OCI-LY1 (cell line): ENCODE measurements at regions not wholly inside any gene's neighbourhood (a gene's known extent, or its start where the extent isn't known, plus 50 kb on each side); places are given as distances from the start of the nearest gene placed in this dataset.

Experiments
- H2AFZ ChIP-seq: fragments of 200-600 bp; sonication (generic), shearing (Covaris generic); 2 replicates; pipeline ENCODE4 v1.6.0; 2014; ENCODE audit warnings: antibody characterized with exemption, mild to moderate bottlenecking, low read length
- H3F3A ChIP-seq: fragments of 200-600 bp; sonication (generic), shearing (Covaris generic); 2 replicates; pipeline ENCODE4 v1.6.0; 2014; ENCODE audit warnings: mild to moderate bottlenecking, antibody characterized with exemption, low read length, moderate library complexity; ENCODE audit not compliant: insufficient read depth
- H3K27ac ChIP-seq: fragments of 200-600 bp; sonication (generic); 2 replicates; pipeline ENCODE4 v1.5.1; 2014; ENCODE audit warnings: low read length, mixed run types, mild to moderate bottlenecking, low read depth; ENCODE audit not compliant: poor library complexity, severe bottlenecking
- H3K27me3 ChIP-seq: fragments of 200-600 bp; sonication (generic); 2 replicates; pipeline ENCODE4 v1.6.0; 2014; ENCODE audit warnings: antibody characterized with exemption, mild to moderate bottlenecking, low read length, moderate library complexity; ENCODE audit not compliant: insufficient read depth
- H3K36me3 ChIP-seq: fragments of 200-600 bp; sonication (generic); 2 replicates; pipeline ENCODE4 v1.6.1; 2014; ENCODE audit warnings: mild to moderate bottlenecking, antibody characterized with exemption, low read length, moderate library complexity, mixed read lengths; ENCODE audit not compliant: insufficient read depth
- H3K4me1 ChIP-seq: fragments of 200-600 bp; sonication (generic); 2 replicates; pipeline ENCODE4 v1.5.1; 2014; ENCODE audit warnings: mild to moderate bottlenecking, low read length, moderate library complexity; ENCODE audit not compliant: insufficient read depth, severe bottlenecking
- H3K4me2 ChIP-seq: fragments of 200-600 bp; sonication (generic), shearing (Covaris generic); 2 replicates; pipeline ENCODE4 v1.6.1; 2014; ENCODE audit warnings: low read length
- H3K4me3 ChIP-seq: fragments of 200-600 bp; sonication (generic); 2 replicates; pipeline ENCODE4 v1.5.1; 2014; ENCODE audit warnings: low read length, low read depth, mild to moderate bottlenecking, mixed read lengths; ENCODE audit not compliant: poor library complexity, severe bottlenecking
- H3K79me2 ChIP-seq: fragments of 200-600 bp; shearing (Covaris generic); 2 replicates; pipeline ENCODE4 v1.6.1; 2016; ENCODE audit warnings: mixed run types, low read length, mixed read lengths; ENCODE audit not compliant: insufficient read depth
- H3K9ac ChIP-seq: fragments of 200-600 bp; sonication (generic), shearing (Covaris generic); 2 replicates; pipeline ENCODE4 v1.6.1; 2014; ENCODE audit warnings: mild to moderate bottlenecking, low read length, mixed read lengths
- H3K9me2 ChIP-seq: fragments of 200-600 bp; sonication (generic), shearing (Covaris generic); 2 replicates; pipeline ENCODE4 v1.6.1; 2014; ENCODE audit warnings: low read depth, mild to moderate bottlenecking, low read length, mixed read lengths
- H3K9me3 ChIP-seq: fragments of 200-600 bp; shearing (Covaris generic); 2 replicates; pipeline ENCODE4 v1.6.1; 2014; ENCODE audit warnings: low read length, mixed read lengths
- H4K20me1 ChIP-seq: fragments of 200-600 bp; sonication (generic), shearing (Covaris generic); 2 replicates; pipeline ENCODE4 v1.6.0; 2016; ENCODE audit warnings: mild to moderate bottlenecking, low read length; ENCODE audit not compliant: insufficient read depth
- EZH2 ChIP-seq: fragments of 200-600 bp; sonication (generic), shearing (Covaris generic); IDR thresholded peaks from 2 replicates; pipeline ENCODE4 v1.8.0; 2017; ENCODE audit warnings: borderline replicate concordance, mixed run types, mild to moderate bottlenecking, antibody characterized with exemption, low read length, moderate library complexity, mixed read lengths
- TF ChIP-seq, protein P1 (sequence below): fragments of 200-600 bp; sonication (generic), shearing (Covaris generic); IDR thresholded peaks from 2 replicates; pipeline ENCODE4 v1.5.1; 2017; ENCODE audit warnings: mild to moderate bottlenecking, antibody characterized with exemption, low read length, moderate library complexity, mixed read lengths

DNA sequence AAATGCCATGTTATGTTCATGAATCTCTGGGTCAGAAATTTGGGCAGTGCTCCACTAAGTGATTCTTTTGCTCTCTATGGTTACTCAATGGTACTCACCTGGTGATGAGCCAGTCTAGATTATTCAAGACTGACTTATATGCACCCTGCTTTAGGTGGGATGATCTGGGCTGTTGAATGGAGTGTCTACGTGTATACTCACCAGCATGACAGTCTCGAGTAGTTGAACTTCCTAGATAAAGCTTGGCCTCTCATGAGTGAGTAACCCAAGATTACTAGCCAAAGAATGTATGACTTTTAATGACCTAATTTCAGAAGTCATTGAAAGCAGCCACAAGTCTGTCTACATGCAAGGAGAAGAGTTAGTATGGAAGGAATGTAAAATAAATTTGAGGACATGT, 77.5 kb upstream of the CADM2 start:
- TF ChIP-seq, protein P1, sequence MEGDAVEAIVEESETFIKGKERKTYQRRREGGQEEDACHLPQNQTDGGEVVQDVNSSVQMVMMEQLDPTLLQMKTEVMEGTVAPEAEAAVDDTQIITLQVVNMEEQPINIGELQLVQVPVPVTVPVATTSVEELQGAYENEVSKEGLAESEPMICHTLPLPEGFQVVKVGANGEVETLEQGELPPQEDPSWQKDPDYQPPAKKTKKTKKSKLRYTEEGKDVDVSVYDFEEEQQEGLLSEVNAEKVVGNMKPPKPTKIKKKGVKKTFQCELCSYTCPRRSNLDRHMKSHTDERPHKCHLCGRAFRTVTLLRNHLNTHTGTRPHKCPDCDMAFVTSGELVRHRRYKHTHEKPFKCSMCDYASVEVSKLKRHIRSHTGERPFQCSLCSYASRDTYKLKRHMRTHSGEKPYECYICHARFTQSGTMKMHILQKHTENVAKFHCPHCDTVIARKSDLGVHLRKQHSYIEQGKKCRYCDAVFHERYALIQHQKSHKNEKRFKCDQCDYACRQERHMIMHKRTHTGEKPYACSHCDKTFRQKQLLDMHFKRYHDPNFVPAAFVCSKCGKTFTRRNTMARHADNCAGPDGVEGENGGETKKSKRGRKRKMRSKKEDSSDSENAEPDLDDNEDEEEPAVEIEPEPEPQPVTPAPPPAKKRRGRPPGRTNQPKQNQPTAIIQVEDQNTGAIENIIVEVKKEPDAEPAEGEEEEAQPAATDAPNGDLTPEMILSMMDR, result no peak
- TF ChIP-seq EZH2, result no peak

DNA sequence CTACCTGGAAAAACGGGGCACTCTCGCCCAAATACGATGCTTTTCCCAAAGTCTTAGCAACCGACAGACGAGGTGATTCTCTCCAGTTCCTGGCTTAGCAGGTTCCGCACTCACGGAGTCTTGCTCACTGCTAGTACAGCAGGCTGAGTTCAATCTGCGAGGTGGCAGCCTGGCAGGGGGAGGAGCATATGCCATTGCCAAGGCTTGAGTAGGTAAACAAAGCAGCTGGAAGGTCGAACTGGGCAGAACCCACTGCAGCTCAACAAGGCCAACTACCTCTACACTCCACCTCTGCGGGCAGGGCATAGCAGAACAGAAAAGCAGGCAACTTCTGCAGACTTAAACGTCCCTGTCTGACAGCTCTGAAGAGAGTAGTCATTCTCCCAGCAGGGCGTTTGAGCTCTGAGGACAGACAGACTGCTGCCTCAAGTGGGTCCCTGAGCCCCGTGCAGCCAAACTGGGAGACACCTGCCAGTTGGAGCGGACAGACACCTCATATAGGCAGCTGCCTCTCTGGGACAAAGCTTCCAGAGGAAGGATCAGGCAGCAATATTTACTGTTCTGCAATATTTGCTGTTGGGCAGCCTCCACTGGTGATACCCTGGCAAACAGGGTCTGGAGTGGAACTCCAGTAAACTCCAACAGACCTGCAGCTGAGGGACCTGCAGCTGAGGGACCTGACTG, 73.4 kb upstream of the CADM2 start:
- H2AFZ ChIP-seq, result no peak overlapping the region
- no peaks in the 10 kb centered on the region for H4K20me1 ChIP-seq
- no peak overlapping the region for H3K27ac ChIP-seq
- H3K4me3 ChIP-seq, result no peak overlapping the region
- H3K79me2 ChIP-seq, result no peaks in the 10 kb centered on the region
- H3K4me1 ChIP-seq, result no peaks in the 10 kb centered on the region
- no peaks in the 10 kb centered on the region for H3F3A ChIP-seq
- H3K9ac ChIP-seq, result no peak overlapping the region
- no peak overlapping the region for H3K4me2 ChIP-seq
- H3K9me2 ChIP-seq, result no peaks in the 10 kb centered on the region
- no peaks in the 10 kb centered on the region for H3K27me3 ChIP-seq
- H3K36me3 ChIP-seq, result no peaks in the 10 kb centered on the region
- TF ChIP-seq, protein P1, result no peak
- no peak for TF ChIP-seq EZH2
- H3K9me3 ChIP-seq, result no peaks in the 10 kb centered on the region

More for the DNA sequence above, 77.5 kb upstream of the CADM2 start:
- H3K27ac ChIP-seq, result no peak overlapping the region
- H3K4me1 ChIP-seq, result no peaks in the 10 kb centered on the region
- H3F3A ChIP-seq, result no peaks in the 10 kb centered on the region
- no peaks in the 10 kb centered on the region for H3K27me3 ChIP-seq
- H3K4me2 ChIP-seq, result no peak overlapping the region
- no peaks in the 10 kb centered on the region for H3K79me2 ChIP-seq
- no peaks in the 10 kb centered on the region for H3K9me2 ChIP-seq
- H3K9ac ChIP-seq, result no peak overlapping the region
- no peaks in the 10 kb centered on the region for H3K36me3 ChIP-seq
- no peak overlapping the region for H3K4me3 ChIP-seq
- no peak overlapping the region for H2AFZ ChIP-seq
- no peaks in the 10 kb centered on the region for H4K20me1 ChIP-seq
- no peaks in the 10 kb centered on the region for H3K9me3 ChIP-seq

DNA sequence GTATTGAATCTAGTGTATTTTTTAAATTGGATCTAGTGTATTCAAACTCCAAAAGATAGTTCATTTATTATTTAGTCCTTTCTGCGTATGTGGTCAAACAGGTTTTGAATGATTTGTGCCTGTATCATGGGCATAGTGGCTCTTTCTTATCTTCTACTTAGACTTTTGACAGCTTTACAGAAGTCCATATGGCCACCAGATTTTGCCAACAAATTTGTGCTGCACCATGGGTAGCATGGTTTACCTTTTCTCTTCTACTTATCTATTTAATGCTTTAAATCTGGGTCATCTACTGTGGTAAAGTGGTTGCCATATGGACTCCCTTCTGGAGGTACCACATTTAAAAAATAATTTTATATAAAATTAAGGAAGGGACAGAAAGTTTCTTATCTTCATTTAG, 66.9 kb upstream of the CADM2 start:
- Histone ChIP-seq H3K36me3 (no peaks in the 10 kb centered on the region), H3K4me1 (no peaks in the 10 kb centered on the region), H4K20me1 (no peaks in the 10 kb centered on the region), H2AFZ (no peak overlapping the region), H3K27me3 (no peaks in the 10 kb centered on the region), H3K79me2 (no peaks in the 10 kb centered on the region), H3K4me3 (no peak overlapping the region), H3K9ac (no peak overlapping the region), H3K27ac (no peak overlapping the region), H3K9me2 (no peaks in the 10 kb centered on the region), H3K4me2 (no peak overlapping the region), H3K9me3 (no peaks in the 10 kb centered on the region), H3F3A (no peaks in the 10 kb centered on the region)
- TF ChIP-seq, protein P1, result no peak
- TF ChIP-seq EZH2, result no peak
